Activated T-cell treated with anti-CD3 and anti-CD28 coated beads, Interleukin-2, amount 50 U/mL, for 1 hour (primary cell): ENCODE measurements at regions not wholly inside any gene's neighbourhood (a gene's known extent, or its start where the extent isn't known, plus 50 kb on each side); places are given as distances from the start of the nearest gene placed in this dataset.

Experiments
- DNase-seq: peaks from one replicate; pipeline ENCODE4 v3.0.0-alpha.2; 2020

DNA sequence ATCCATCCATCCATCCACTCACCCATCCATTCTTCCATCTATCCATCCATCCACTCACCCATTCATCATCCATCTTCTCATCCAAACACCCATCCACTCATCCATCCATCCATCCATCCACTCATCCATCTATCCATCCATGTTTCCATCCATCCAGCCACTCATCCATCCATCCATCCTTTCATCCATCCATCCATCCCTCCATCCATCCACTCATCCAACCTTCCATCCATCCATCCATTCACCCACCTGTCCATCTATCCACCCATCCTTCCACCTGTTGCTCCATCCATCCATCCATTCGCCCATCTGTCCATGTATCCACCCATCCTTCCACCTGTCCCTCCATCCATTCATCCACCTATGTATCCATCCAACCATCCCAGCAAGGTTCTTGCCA lies 378.4 kb upstream of the PFKP start:
- no peak for DNase-seq

DNA sequence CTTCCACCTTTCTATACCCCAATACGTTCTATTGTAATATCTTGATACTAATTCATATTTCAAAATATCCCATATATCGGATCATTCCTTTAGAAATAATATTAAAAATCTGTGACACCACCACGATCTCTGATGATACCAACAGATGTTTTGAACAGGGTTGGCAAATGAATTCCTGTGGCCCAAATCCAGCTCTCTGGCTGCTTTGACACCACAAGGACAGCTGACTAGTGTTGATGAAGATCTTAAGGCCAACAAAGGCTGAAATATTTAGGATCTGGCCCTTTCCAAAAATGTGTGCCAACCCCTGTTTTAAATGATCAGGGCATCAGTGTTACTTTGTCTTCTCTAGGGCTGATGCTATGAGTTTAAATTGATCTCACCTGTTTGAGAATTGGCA lies 380.7 kb upstream of the PFKP start:
- no peak for DNase-seq

DNA sequence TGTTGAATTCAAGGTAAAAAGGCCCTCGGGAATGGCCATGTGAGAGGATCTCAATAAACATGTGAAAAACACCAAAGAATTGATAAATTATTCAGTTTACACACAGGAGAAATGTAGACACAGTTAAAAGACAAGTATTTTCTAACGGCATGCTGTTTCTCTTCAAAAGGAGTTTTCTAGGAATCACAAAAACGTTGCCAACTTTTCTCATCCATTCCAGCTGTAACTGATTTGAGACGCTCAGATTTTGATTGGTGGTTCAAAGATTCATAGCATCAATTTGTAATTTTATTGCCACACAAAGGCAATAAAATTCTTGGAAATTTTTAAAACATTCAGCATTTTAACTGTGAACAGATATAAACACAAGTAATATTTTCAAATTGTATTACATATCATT lies 384.9 kb upstream of the PFKP start:
- no peak for DNase-seq

DNA sequence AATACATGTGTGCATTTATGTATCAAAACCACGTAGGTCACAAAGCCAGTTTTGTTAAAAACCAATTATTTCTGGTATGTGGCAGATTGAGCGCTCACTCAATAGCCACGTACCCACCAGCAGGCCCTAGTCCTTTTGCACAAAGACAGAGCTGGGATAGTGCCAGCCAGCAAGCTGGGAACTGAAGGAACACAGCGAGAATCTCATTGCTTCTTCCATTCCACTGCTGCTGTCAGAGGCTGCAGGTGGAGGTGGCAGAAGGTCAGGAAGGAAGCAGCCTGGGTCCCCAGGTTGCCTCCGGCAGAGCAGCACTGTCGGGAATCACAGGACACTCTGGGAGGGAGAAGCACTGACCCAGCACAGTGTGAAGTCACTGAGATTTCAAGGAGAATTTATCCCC lies 385.5 kb upstream of the PFKP start:
- no peak for DNase-seq

DNA sequence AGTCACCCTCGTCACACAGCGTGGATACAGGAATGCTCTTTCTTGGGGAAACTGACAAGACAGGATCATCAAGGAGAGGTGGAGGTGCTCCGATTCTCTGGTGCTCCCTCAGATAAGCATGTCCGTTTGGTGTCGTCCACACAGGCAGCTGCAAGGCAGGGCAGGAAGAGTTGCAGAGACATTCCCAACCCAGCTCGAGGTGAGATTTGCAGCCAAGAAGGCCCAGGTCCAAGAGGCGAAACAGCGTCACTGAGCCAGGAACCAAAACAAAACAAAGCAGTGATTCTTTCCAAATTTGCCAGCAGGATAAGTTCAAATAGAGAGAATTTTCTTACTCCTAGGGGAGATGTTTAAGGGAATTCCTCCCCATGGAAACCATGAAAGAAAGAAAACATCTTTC lies 386.5 kb upstream of the PFKP start:
- no peak for DNase-seq

DNA sequence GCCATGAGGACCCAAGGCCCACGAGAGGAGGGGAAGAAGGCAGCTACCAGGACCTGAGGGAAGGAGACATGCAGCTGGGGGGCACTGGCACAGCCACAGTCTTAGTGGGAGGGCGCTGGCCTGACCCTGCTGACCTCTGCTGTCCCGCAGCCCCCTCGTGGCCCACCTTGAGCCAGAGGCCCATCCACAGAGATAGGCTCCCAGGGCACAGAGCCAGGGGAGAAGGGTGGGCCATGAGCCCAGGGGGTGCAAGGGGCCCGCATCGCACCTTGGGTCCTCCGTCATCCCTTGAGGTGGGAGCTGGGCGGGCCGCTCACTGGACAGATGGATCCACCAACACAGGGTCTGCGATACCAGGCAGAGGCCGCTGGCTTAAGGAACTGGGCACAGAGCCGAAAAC lies 387.7 kb upstream of the PFKP start:
- no peak for DNase-seq

DNA sequence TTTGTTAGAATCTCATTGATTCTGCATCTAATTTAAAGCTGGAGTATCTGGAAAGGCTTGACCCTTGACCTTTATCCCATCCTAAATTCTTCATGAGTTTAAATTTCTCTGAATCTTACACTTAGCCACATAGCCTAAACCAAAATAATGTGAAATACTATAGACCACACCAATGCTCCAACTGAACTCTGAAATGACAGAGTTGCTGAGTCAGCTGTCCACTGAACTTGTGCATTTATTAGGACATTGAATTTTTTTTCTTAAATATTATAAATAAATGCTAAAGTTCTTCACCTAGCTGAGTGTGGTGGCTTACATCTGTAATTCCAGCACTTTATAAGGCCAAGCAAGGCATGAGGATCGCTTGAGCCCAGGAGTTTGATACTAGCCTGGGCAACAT lies 390.9 kb upstream of the PFKP start:
- DNase-seq: no peak

DNA sequence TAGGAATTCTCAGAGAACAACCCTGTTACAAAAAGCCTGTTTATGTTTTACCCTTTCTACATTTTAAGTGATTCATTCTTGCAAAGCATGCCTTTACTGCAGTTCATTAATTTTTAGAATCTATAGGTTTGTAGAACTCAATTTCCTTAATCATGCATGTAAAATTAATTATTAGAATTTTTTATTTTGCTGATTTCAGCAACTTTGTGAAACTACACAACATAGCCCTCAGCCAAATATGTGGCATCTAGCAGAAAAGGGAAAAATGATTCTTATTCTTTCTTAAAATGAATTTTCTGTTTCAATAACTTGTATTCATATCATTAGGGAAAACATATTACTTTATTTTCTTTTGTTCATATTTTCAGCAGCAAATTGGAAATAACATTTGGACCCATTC lies 392.9 kb upstream of the PFKP start:
- DNase-seq: no peak

DNA sequence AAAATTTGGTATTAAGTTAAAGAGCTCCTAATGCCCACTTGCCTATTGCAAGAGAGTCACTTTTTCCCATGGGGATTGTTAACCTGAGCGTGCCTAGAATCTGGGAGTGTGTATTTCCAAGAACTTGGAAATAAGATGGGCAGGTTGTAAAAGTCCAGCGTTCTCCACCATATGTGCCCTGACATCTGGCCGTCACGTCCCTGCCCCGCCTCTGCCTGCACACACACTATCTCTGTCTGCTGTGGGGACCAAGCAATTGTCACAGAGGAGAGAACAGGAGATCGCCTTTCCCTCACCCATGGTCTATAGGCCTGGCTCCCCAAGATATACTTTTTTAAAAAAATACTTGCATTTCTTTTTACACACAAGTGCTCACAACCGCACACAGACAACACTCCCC lies 396.5 kb upstream of the PFKP start:
- DNase-seq: no peak

DNA sequence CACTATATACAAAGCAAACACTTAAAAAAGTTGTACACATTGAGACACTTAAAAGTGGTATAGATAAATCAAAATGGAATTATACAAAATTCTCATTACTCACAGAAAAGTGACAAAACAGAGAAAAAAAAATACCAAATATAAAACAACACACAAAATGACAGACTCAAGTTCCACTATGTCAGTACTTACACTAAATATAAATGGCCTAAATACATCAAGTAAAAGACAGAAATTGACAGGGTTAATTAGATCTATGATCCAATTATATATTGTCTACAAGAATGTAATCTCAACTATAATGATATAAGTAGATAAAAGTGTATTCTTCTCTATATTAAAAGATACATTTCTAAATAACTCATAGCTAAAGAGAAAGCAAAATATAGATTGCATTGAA lies 401.6 kb upstream of the PFKP start:
- DNase-seq: no peak

DNA sequence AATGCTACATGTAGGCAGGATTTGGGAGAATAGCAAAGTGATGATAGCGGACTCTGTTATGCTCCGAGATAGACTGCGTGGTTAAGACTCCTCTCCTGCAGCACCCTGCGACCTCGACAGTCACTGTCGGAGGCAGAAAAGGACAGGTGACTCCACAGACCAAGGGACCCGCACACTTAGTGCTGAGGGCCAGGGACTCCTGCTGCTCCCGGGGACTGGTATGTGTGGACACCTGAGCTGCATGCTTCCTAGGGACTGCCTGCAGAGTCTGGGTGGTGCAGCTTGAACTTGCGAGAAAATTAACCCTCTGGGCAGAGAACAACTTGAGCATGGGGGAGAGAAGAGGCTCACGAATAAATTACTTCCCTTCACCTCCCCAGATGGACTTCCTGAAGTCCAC lies 407.1 kb upstream of the PFKP start:
- no peak for DNase-seq

DNA sequence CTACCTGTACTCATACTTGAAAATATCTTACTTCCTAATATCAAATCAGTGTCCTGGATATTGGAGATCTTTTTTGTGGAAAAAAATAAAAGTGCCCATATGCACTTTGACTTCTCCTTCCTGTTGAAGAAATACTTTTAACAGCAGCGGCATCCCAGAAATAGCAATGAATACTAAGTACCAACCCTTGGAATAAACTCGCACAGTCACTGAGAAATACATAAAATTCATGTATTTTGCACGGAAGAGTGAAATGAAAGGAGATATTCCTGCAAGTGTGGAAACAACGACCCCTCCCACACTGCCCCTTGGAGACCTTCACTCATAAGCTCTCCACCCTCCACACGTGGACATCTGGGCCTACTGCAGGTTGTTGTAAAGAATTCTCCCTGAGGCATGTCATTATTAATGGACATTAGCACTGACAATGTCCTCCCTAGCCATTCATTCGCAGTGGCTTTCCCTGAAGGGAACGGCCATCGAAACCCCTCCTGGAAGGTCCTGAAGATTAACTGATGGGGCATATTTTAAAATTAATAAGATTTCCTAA lies 407.6 kb upstream of the PFKP start:
- no peak for DNase-seq

DNA sequence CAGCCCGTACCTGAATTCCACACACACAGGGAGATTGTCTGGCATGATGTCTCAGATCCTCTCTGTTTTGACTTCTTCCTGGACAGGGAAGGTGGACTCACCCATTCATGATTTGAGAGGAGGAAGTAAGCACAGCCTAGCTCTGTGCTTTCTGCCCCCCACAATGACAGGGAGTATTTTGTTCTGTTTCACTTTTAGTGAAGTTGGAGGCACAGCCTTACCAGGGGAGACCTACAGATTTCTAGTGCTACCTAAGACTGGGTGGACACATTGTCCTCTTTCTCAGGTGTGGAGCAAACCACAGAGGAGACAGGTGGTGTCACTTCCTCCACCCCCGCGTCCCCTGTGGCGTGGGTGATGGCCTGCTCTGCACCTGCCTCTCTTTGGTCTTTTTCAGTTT lies 408.6 kb upstream of the PFKP start:
- DNase-seq: no peak

DNA sequence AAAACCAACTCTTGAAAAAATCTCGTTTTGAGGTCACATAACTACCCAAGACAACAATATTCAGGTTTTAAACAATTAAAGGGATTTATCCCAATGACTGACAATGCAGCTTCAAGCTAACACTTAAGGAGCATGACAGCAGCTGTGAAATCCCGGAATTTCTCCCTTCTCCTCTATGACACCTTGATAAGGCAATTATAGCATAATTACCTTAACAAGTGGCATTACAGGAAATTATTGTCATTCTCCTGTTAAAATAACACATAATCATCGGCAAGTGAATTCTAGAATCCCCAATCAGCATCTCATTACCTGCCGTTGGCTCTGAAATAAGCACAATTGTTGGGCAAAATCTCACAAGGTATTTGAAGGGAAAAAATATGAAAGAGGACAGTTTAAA lies 417.0 kb upstream of the PFKP start:
- no peak for DNase-seq

DNA sequence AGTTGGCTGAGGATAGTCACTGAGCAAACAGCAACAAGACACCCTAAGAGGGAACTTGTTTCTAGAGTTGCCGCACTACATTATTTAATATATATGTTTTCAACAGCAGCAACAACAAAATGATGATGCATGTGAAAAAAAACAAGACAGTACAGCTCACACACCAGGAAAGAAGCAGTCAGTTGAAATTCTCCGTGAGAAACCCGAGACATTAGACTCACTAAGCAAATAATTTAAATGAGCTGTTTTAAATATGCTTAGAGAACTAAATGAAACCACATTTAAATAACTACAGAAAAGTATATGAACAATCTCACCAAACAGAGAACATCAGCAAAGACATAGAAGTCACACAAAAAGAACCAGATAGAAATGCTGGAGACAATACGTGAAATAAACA lies 426.3 kb upstream of the PFKP start:
- DNase-seq: no peak

DNA sequence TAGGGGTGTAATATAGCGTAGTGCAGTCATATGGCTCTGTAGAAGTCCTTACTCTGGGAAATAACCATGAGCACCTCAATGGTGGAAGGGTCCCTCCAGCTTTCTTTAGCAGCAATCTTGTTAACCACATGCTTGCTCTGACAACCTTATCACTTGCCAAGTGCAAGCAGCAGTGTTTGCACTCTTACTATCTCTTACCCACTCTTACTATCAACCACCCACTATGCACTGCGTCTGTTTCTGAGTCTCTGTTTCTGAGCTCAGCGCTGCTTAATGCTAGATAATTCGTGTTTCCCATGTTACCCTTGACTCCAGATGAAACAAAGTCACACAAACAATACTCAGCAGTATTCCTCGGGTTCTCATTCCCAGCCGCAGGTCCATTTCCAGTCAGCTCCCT lies 433.7 kb upstream of the PFKP start:
- no peak for DNase-seq

DNA sequence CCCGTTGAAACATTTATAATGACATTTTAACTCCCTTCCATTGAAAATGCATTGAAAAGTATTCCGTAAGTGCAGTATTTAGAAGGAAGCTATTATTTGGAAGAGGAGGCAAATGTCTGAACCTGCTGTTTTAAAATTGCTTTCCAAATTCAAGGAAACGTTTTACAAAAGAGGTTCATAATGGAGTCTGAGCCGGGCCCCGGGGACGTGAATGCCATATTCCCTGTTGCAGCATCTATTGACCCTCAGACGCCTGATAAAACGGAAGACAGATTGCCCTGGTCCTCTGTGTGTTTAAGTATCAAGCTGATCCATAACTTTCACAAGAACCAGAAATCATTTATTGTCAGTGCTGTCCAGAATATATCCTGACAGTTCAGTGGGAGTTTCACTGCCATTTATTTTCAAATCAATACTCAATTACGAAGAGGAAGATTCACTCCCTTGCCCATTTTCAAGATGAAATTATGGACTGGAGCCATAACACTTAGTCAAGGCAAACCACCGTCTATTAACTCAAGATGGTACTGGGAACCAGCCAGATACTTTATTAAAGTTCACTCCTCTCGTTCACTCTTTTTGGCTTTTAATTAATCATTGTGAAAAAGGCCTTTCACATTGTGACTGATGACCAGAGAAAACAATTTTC lies 435.7 kb upstream of the PFKP start:
- DNase-seq: no peak

DNA sequence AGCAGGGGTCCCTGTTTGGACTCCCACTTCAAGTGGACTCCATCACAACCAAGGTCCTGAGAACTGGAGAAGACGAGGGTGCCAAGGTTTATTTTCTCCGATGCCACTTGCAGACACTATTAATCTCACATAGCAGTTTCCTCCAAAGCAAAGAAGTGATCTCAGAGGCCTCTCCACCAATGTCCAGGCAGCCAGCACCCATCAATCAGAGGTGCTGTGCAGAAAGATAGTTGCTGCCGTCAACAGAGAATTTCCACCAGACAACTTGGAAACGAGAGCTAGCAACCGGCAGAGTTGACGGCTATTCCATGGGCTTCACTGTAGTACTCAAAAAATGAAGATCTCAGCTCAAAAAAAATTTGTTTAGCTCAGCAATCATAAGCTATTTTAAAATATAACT lies 438.6 kb upstream of the PFKP start:
- DNase-seq: no peak

DNA sequence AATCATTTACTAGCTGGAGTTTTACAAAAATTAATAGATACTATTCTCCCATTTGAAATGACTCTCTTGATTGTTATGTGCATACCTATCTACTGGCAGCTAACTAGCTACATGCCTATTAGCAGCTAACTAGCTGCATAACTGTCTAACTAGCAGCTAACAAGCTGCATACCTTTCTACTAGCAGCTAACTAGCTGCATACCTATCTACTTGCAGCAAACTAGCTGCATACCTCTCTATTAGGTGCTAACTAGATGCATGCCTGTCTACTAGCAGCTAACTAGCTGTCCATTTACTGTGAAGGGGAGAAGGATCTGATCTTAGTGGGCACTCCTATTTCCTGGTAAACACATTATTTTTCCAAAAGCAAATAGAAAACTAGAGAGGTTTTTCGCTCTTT lies 439.4 kb upstream of the PFKP start:
- no peak for DNase-seq

DNA sequence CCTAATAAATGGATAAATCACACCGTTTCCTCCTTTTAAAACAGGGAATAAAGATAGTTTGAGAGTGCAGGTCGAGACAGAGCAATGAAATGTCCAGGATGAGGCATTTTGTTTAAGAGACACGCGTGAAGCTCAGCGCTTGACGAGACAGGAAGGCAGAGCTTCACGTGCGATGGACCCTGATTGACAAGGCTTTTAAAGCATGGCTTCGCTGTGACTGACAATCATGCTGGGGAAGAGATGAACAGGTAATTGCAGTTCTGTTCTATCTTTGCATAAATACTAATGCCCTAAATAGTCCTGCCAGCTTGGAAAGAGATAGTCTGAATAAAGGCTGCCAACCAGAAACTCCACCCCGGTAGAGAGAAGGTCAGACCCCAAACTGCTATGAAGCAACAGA lies 442.3 kb upstream of the PFKP start:
- DNase-seq: no peak

DNA sequence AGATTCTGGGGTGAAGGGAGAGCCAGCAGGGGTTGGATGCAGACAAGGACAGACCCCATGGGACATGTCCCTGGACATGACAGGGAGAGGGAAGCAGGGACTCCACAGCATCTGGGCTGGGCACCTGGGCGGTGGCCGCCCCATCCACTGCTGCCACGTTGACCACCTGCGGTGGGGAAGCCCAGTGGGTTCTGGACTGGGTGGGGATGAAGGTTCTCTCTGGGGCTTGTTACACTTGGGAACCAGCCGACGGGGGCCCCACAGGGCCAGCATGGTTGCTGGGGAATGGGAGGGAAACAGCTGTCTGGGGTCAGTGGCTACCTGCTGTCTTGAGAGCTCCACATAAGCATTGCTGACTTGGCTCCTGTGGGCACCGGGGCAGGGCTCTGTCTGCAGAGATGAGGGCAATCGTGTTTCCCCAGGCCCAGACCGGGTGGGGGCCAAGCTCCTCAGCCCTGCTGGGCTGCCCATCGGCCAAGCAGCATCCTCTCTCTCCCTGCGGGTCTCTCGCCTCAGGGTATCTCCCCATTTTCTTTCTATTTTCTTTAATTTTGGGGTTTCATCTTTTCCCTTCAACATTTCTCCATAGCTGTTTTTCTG lies 443.6 kb upstream of the PFKP start:
- no peak for DNase-seq

DNA sequence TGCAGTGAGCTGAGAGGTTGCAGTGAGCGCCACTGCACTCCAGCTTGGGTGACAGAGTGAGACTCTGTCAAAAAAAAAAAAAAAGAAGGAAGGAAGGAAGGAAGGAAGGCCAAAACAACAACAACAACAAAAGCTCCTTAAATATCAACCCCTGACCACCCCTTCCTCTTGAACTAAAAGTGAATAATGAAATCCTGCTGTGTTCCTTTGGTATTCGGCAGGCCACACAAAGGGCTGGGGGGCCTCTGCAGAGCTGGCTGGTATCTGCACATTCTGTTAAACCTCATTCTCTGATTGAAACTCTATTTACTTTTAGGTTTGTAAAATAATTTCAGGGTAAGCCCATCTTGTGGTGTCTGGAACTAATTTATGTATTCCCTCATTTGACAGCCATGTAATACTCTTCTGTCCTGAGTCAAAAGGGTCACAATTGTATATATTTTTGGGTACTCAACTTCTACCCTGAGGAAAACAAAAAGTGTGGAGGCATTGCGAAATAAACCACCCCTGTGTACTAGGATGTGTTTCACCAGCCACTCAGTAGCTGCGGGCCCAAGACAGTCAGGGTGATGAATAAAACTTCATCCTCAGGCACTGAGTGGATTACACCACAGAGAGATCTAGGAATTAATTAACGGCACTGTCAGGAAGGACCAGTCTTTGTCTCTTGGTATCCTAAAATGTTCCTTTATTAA lies 446.4 kb upstream of the PFKP start:
- no peak for DNase-seq

DNA sequence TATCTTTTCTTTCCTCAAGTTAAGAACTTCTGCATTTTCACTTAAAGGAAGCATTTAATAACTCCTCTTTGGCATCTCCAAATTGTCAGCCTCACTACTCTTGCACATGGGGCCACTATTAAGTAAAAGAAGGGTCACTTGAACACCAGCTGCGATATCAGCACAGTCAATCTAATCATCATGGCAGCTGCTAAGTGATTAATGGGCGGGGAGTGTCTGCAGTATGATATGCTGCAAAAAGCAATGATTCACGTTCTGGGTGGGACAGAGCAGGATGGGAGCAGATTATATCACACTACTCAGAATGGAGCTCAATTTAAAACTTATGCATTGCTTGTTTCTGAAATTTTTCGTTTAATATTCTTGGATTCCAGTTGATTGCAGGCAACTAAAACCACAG lies 447.4 kb upstream of the PFKP start:
- DNase-seq: no peak

DNA sequence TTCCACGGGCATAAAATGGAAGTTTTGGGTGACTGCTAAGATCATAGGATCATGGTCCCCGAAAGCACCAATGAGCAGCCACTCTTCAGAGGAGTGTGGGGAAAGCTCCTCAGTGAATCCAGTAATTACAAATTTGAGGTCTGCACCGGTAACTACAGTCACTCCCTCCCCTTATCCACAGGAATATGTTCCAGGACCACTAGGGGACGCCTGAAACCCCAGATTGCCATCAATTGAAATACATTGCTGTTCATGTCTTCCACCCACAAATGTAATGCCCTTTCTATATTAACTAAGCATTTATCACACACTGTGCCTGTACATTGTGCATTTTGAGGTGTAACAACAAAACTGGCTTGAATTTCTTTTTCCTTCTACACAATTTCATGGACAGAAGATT lies 447.9 kb upstream of the PFKP start:
- no peak for DNase-seq

DNA sequence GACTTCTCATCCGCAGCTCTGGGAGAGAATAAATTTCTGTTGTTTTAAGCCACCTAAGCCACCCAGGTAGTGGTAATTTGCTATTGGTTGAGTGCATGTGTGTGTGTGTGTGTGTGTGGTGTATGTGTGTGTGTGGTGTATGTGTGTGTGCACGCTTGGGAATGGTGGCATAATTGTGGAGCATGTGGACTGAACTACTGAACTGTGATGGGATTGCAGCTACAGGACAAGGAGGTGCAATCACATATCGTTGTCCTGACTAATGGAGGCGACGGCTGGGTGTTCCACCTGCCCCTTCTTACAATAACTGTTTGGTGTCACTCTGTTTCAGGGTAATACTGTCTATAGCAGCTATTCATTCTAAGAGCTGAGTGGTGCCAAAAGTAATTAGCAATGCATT lies 448.7 kb upstream of the PFKP start:
- no peak for DNase-seq
